Renal cortex interstitium (tissue), 11 donors: ENCODE measurements at regions not wholly inside any gene's neighbourhood (a gene's known extent, or its start where the extent isn't known, plus 50 kb on each side); places are given as distances from the start of the nearest gene placed in this dataset.

Experiments
- DNase-seq, 11 donors: peaks; one replicate each; pipeline ENCODE4 v3.0.0-alpha.2; 2013; ENCODE audit warnings: low read depth in 9 of 11, low spot score in 4 of 11; ENCODE audit errors: extremely low read depth in 1 of 11

DNA sequence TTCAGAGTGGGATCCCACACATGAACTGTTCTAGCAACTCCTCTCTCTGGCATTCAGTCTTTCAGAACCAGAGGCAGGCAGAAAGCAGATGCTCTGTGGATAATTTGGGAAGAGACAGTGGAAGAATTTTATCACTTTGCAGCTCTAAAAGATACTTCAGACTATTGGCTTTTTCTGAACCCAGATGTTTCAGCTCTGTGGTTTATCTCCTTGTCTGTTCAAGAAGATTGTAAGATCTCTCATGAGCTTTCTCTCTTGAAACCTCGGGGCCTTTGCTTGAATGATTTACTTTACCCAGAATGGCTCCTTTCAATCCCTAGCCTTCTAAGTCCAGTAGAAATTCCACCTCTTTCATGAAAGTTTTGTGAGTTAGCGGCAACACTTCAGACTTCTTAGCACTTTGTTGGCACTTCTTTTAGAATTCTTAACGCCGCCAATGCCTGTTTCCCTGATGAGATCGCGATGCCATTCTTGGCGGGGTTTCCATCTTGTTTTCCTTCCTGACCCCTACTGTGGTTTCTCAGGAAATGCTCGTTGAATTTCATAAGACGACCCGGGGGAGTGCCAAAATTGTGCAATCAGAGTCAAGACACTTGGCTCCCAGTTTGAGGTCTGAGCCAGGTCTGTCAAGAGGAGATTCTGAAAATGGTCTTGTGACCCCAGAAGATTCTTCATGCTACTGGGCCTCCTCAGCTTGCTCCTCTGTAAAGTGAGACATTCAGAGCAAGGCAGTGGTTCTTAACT lies 107.0 kb upstream of the PRICKLE1 start:
- no peak for DNase-seq

DNA sequence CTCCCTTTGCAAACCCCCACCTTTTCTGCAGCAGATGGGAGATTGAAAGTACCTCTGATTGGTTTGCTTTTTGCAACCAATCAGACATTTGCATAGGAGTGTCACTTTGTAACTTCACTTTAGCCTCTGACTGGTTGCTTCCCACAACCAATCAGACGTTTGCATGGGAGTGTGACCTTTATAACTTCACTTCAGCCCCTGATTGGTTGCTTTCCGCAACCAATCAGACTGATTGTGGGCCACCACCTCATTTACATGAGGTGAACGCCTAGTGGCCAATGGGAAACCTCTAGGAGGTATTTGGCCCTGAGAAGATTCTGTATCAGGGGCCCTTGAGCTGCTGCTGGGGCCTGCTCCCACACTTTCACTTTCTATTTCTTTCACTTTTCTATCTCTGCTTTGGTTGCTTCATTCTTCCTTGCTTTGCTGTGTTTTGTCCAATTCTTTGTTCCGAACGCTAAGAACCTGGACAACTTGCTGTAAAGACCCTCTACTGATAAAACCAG lies 106.0 kb upstream of the PRICKLE1 start:
- no peak for DNase-seq

DNA sequence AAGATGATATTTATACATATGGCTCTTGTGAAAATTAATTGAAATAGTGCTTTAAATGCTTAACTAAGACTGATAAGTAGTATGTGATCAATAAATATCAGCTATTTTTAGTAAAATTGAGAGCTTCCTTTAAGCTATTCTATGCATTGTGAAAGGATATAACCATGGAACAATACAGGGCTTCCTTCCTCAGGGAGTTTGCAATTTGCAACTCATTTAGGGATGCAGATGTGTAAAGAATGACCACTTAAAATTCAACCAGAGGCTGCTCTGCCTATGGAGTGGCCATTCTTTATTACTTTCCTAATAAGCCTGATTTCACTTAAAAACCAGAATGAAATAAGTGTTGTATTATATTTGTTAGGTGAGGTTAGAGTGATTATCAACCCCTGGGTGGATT lies 103.2 kb upstream of the PRICKLE1 start:
- DNase-seq, result no peak

DNA sequence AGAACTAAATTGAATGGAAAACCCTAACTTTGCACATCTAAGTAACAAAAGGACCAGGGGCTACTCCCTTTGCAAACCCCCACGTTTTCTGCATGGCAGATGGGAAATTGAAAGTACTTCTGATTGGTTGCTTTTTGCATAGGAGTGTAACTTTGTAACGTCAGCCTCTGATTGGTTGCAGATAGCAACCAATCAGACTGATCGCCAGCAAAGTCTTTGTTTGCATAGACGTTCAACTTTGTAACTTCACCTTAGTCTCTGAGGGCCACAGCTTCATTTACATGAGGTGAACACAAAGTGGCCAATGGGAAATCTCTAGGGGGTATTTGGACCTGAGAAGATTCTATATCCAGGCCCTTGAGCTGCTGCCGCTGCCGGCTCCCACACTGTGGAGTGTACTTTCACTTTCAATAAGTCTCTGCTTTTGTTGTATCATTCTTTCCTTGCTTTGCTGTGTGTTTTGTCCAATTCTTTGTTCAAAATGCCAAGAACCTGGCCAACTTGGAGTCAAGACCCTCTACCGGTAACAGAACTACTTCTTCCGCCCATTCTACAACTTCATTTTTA lies 102.5 kb upstream of the PRICKLE1 start:
- DNase-seq, result no peak

DNA sequence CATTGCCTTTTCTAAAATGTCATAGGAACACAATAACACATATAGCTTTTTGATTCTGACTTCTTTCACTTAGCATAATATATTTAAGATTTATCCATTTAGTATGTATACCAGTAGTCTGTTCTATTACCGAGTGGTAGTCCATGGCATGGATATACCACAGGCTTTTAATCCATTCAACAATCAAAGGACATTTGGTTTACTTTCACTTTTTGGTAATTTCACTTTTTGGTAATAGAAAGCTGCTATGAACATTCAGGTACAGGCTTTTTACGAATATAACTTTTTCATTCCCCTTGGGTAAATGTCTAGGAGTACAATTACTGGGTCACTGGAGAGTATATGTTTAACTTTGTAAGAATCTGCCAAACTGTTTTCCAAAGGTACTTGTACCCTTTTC lies 100.7 kb upstream of the PRICKLE1 start:
- no peak for DNase-seq

DNA sequence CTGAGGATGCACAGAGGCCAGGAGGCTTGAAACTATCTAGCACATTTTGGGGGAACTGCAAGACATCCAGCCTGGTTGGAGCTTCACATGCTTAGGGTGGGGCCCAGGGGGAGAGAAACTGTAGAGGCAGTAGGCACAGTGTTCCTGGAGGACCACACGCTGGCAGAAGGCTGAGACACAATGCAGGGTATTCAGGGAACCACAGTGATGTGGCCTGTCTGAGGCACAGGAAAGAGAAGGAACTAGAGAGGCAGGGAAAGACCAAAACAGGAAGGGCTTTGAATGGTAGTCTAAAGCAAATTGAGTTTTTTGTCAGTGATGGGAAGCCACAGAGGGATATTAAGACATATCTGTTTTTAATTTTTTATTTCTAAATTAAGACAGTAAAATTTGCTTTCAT lies 100.2 kb upstream of the PRICKLE1 start:
- no peak for DNase-seq

DNA sequence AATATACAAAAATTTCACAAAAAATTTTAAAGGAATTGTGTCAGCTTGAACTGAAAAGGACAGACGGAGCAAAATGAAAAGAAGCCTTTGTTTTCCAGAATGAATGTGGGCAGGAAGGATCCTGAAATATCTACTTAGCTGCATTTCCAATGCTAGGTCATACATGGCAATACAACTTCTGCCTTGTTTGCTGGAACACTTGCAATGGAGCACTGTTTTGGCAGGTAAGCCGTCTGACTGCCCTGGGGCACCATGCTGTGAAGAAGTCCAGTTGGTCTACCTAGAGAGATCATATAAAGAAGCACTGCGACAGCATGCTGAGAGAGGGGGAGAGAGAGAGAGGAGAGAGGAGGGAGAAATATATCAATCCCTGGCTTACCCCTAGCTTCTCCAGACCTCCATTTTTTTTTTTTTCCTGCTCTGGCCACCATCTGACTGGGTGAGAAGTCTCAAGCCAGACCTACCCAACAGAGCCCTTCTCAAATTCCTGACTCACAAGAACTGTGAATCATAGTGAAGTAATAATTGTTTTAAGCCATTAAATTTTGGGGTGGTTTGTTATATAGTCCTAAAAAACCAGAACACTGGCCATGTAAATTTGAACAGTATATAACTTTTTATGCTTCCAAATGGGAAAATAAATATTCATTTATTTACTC lies 97.1 kb upstream of the PRICKLE1 start:
- no peak for DNase-seq

DNA sequence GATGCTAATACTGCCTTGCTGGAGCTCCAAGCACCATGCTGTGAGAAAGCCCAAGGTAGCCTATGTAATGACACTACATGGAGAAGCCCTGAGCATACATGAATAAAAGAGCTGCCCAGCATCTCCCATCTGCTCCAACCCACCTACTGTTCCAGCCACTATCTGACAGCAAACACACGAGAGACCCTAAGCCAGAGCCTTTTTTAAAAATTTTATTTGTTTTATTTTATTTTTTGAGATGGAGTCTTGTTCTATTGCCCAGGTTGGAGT lies 95.2 kb upstream of the PRICKLE1 start:
- no peak for DNase-seq

DNA sequence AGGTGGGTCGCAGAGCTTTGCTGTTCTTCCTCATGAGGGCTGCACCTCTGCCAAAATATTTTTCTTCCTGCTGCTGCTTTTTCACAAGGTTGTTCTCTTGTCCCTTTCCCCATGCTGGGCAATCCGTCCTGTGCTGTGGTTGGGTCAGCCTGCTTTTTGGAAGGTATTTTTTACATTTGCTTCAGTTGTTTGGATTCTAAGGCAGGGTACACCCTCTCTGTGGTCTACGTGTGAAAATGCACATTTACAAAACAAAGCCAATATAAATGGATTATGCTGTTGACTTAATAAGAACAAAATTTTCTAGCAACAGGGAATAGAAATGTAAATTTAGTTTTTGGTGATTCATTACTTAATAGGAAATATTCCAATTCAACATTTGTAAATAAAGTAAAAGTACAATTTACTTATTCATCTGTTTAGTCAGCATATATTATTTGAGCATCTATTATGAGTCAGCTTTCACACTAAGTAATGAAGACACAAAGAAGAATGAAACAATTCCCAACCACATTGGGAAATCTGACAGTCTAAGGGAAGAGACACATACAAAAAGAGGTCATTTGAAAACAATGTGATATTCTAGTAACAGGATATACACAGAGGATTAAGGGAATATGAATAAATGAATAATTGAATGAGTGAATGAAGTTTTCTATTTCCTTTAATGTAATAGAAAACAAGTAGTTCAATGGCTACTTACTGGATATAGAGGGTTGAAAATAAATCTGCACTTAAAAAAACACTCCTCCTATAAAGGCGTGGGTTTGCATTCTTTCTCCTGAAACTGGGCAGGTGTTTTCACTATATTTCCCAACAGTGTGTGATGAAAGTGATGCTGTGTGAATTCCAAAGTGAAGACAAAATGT lies 94.6 kb upstream of the PRICKLE1 start:
- no peak for DNase-seq

DNA sequence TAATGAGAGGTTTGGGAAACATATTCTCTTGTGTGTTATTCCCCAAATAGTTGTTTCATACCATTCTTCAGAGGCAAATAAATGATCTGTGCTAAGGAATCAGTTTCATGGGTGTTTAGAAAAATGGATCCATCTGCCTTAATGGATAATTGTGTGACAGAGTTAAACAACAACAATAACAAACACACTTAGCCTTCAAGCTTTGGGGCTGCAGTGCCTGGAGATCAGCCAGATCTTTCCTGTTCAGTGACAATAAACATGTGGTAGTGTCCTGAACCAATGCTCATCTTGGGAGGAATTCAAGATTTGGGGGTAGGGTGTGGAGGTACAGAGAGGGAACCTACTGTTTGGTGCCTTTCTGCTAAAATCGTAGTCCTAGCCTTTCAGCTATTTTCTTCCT lies 93.7 kb upstream of the PRICKLE1 start:
- no peak for DNase-seq

DNA sequence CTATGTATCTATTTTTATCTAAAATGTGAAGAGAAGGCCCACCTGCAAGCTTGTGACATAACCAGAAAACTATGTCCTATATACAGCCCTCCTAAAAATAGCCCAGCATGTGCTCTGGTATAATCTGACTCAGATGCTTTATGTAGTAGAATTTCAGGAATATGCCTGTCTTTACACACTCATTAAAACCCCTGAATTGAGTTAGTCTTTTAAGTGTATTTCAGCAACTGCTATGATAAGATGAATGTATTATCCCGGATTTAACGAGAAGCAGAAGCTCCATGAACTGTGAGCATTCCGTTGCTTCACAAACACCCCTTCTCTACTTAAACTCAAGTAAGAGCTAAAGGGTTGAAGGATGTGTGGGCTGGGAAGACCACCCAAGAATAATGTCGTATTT lies 89.9 kb upstream of the PRICKLE1 start:
- DNase-seq, result no peak

DNA sequence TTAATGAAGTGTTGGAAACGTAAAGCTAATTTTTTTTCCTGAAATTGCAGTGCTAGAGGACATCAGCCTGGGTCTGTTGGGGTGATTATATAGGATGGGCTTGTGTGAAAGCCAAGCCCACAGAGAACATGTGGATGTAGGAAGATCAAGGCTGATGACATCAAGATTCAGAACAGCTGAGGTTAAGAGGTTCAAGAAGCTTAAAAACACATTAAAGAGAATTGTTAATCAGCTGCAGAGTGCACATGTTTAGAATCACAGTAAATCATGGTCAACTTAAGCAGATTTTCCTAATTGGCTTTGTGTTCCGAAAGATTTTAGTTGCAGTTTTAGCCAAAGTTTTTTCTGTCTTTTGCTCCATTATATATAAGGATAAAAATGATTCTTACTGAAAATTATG lies 87.9 kb upstream of the PRICKLE1 start:
- no peak for DNase-seq

DNA sequence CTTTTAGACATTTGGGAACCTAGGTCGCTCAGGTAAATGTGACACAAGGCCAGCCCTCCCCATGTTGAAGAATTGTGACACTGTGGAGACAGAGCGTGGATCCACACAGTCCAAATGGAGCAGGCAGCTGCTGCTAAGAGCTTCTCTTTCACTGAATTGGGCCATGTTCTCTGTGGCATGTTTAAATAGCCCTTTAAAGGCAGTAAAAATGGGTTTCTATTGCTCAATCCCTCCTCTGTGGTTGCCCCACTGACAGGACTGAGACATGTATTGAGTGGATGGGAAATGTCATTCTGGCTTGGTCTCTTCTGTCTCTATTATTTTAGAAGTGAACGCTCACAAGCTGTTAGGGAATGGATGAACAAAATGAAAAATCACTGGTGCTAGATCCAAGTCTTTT lies 84.0 kb upstream of the PRICKLE1 start:
- no peak for DNase-seq

DNA sequence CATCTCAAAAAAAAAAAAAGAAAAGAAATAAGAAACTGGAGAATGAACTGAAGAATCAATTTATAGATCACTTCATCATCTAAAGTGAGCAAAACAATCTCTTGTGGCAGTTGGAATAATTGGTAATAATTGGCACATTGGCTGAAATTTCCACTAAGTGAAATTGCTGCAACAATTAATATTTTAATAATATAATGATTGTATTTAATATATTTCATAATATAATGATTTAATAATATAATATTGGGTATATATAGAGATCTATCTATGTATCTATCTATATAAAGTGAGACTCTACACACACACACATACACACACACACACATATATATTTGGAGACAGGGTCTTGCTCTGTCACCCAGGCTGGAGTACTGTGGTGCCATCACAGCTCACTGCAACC lies 81.2 kb upstream of the PRICKLE1 start:
- no peak for DNase-seq

DNA sequence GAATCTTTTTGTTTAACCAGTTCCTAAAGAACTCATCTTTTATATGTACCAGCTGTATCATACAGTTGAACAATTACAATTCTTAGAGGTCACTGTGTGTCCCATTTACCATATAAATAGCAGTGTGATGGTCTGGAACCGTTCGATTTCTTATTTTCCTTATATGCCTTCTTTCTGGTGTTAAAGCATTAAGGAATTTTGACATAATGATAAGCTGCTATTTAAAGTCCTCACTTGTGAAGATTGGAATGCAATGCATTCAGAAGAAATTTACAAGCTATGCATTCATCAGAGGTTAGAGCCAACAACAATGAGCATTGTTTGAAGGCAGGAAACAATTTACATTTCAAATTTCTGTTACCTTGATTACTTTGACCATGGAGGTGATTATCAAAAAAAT lies 80.0 kb upstream of the PRICKLE1 start:
- no peak for DNase-seq

DNA sequence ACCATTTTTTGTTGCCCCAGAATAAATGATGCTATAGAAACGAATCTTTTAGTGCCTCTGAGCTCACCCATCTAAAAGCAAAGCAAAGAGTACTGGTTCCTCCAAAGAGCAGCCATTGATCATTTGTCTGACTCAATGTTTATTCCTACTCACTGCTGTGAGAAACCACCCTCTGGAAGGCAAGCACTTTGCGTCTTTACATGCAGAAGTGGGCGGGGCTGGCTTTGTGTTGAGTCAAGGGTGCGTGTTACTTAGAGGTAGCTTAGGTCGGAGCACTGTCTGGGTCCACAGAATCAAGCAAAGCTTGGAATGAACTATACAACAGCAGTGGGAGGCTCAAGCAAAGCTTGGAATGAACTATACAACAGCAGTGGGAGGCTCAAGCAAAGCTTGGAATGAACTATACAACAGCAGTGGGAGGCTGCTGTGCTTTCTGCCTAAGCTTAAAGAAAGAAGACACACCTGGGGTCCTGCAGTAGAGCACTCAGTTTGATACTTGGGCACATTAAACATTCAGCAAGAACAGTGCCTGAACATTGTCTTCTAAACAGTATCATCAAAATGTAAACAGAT lies 77.2 kb upstream of the PRICKLE1 start:
- no peak for DNase-seq

DNA sequence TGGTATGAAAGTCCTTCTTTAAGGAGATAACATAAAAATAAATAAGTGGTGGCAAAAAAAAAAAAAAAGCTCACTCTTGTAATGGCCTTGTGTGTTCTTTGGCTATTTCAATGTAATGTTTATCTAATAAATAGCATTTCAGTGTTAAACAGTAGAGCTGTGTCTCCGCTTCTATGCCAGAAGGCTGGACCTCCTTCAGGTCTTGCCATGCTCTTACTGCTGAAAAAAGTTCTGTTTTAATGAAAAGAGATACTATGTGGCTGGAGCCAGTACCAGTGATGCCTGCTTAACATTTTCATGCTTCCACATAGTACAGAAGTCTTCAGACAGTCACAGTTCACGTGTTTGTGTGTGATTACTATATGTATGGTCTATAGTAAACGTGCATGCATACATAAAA lies 74.1 kb upstream of the PRICKLE1 start:
- DNase-seq, result no peak

DNA sequence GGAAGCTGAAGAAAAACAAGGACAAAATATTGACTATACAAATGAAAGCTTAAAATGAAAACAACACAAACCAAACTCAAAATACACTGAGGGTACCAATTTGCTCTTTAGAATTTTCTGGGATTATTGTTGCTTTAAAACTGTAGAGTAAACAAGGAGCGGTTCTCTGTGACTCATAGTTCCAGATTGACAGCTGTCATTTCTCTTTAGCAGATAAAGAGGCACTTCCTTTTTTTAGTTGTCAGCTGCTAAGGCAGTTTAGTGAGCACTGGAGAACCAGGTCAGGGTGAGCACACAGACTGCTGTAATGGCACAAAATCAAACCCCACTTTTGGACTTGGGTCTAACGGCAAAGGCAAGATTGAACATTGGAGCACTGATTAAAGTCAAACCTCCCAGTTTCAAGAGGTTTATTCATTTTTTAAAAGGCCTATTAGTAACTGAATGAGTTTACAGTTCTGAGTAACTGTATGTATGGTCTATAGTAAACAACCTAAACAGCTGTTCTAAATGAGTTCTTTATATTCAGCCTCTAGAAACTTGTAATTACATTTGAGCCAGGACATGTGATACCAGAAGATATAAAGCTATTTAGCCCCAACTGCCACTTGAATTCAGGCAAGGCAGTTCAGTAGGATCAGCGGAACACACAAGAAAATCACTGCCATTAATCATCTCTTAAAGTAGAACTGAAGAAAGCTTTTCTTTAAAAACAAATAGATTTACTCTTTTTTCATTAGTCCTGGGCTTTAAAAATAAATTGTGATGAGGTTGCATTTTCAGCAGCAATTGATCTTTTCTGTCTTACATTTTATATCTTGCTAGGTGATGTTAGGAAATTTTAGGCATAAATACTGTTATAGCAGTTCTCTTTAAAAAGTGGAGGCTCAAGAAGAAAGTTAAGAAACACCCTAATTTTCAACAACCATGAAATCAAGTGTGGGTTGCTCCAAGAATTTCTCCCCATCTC lies 71.7 kb upstream of the PRICKLE1 start:
- DNase-seq, result peak in 1 of 11 donors; percentile 32
